SK-N-SH treated with all-trans-retinoic acid at 6 μM for 48 hours (cell line): ENCODE measurements at regions not wholly inside any gene's neighbourhood (a gene's known extent, or its start where the extent isn't known, plus 50 kb on each side); places are given as distances from the start of the nearest gene placed in this dataset.

Experiments
- ATAC-seq: fragments of 200-7000 bp; cut with Tn5 transposase; 3 replicates; pipeline ENCODE4 v1.9.1; 2020; ENCODE audit warnings: mild to moderate bottlenecking, moderate library complexity
- BACH2 ChIP-seq: fragments of 250-450 bp; sonication (Bioruptor Pico); IDR thresholded peaks from 2 replicates; pipeline ENCODE4 v1.9.0; 2021; ENCODE audit warnings: mild to moderate bottlenecking, borderline replicate concordance
- ESRRG ChIP-seq: fragments of 250-450 bp; sonication (Bioruptor Pico); IDR thresholded peaks from 2 replicates; pipeline ENCODE4 v1.6.1; 2021; ENCODE audit warnings: mild to moderate bottlenecking
- GLIS3 ChIP-seq: fragments of 250-450 bp; sonication (Bioruptor Pico); IDR thresholded peaks from 2 replicates; pipeline ENCODE4 v1.5.0; 2020; ENCODE audit warnings: mild to moderate bottlenecking, moderate library complexity
- OSR1 ChIP-seq: fragments of 250-450 bp; sonication (Bioruptor Pico); IDR thresholded peaks from 2 replicates; pipeline ENCODE4 v1.8.0; 2022; ENCODE audit warnings: moderate library complexity, mild to moderate bottlenecking, inconsistent platforms
- PPARA ChIP-seq: fragments of 250-450 bp; sonication (Bioruptor Pico); IDR thresholded peaks from 2 replicates; pipeline ENCODE4 v1.5.0; 2020; ENCODE audit warnings: mild to moderate bottlenecking, borderline replicate concordance
- RARB ChIP-seq: fragments of 250-450 bp; sonication (Bioruptor Pico); IDR thresholded peaks from 2 replicates; pipeline ENCODE4 v1.8.0; 2021; ENCODE audit warnings: mild to moderate bottlenecking, moderate library complexity
- TCF4 ChIP-seq: fragments of 250-450 bp; sonication (Bioruptor Pico); IDR thresholded peaks from 2 replicates; pipeline ENCODE4 v1.8.0; 2021; ENCODE audit warnings: mild to moderate bottlenecking, moderate library complexity, borderline replicate concordance
- TOX ChIP-seq: fragments of 250-450 bp; sonication (Bioruptor Pico); IDR thresholded peaks from 2 replicates; pipeline ENCODE4 v1.8.0; 2021; ENCODE audit warnings: mild to moderate bottlenecking, moderate library complexity, borderline replicate concordance
- ZC3H10 ChIP-seq: fragments of 250-450 bp; sonication (Bioruptor Pico); IDR thresholded peaks from 2 replicates; pipeline ENCODE4 v1.5.1; 2021; ENCODE audit warnings: mild to moderate bottlenecking, moderate library complexity
- ZFP30 ChIP-seq: fragments of 450-650 bp; formaldehyde crosslinking; IDR thresholded peaks from 2 replicates; pipeline ENCODE4 v1.5.0; 2022; ENCODE audit warnings: mild to moderate bottlenecking, moderate library complexity
- ZNF565 ChIP-seq: fragments of 450-650 bp; formaldehyde crosslinking; conservative IDR thresholded peaks from 2 replicates; pipeline ENCODE4 v1.5.0; 2020; ENCODE audit warnings: low read depth, mild to moderate bottlenecking, moderate library complexity
- ZNF70 ChIP-seq: fragments of 450-650 bp; formaldehyde crosslinking; IDR thresholded peaks from 2 replicates; pipeline ENCODE4 v1.5.0; 2020; ENCODE audit warnings: mild to moderate bottlenecking, moderate library complexity
- TF ChIP-seq, protein P1 (sequence below): fragments of 250-450 bp; sonication (Bioruptor Pico); IDR thresholded peaks from 2 replicates; pipeline ENCODE4 v1.5.0; 2020; ENCODE audit warnings: mild to moderate bottlenecking, moderate library complexity
- TF ChIP-seq, protein P2 (sequence below): fragments of 250-450 bp; sonication (Bioruptor Pico); IDR thresholded peaks from 2 replicates; pipeline ENCODE4 v1.5.1; 2021; ENCODE audit warnings: mild to moderate bottlenecking, moderate library complexity
- TF ChIP-seq, protein P3 (sequence below): fragments of 250-450 bp; sonication (Bioruptor Pico); IDR thresholded peaks from 2 replicates; pipeline ENCODE4 v1.8.0; 2021; ENCODE audit warnings: low read depth, mild to moderate bottlenecking, moderate library complexity, borderline replicate concordance
- TF ChIP-seq, protein P4 (sequence below): fragments of 250-450 bp; sonication (Bioruptor Pico); IDR thresholded peaks from 2 replicates; pipeline ENCODE4 v1.5.1; 2020; ENCODE audit warnings: low read depth, mild to moderate bottlenecking, moderate library complexity

DNA sequence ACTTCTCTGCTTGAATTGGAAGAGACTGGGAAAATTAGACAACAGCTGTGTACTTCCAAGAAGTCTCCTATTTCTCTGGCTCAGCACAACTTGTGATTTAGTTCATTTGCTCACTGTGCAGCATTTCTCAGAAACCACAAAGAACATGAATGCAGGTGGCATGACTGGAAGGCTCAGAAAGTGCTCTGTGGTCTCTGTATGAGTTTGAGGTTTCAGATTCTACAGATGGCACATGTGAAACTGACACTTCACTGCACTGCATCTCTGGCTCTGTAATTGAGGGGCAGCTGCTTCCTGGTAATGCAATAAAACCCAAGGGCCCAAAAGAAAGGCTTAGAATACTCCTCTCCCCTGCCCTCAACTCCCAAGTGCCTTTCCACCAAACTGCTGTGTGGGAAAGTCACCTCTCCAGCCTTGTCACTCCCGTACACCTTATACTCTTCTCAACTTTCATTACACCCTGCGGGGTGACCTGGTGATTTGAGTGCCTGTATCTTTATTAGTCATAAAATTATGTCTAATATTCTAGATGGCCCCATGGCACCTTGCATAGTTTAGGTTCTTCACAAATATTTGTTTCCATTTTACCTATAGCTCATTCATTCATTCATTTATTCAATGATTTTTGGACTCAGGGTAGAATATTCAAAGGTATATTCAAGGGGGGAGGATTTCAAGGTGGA lies 82.5 kb downstream of the ESM1 start:
- TF ChIP-seq ZNF565: no peak
- TF ChIP-seq ZFP30 (CRISPR knock-in tag): no peak
- TF ChIP-seq, protein P1, sequence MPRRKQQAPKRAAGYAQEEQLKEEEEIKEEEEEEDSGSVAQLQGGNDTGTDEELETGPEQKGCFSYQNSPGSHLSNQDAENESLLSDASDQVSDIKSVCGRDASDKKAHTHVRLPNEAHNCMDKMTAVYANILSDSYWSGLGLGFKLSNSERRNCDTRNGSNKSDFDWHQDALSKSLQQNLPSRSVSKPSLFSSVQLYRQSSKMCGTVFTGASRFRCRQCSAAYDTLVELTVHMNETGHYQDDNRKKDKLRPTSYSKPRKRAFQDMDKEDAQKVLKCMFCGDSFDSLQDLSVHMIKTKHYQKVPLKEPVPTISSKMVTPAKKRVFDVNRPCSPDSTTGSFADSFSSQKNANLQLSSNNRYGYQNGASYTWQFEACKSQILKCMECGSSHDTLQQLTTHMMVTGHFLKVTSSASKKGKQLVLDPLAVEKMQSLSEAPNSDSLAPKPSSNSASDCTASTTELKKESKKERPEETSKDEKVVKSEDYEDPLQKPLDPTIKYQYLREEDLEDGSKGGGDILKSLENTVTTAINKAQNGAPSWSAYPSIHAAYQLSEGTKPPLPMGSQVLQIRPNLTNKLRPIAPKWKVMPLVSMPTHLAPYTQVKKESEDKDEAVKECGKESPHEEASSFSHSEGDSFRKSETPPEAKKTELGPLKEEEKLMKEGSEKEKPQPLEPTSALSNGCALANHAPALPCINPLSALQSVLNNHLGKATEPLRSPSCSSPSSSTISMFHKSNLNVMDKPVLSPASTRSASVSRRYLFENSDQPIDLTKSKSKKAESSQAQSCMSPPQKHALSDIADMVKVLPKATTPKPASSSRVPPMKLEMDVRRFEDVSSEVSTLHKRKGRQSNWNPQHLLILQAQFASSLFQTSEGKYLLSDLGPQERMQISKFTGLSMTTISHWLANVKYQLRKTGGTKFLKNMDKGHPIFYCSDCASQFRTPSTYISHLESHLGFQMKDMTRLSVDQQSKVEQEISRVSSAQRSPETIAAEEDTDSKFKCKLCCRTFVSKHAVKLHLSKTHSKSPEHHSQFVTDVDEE (CRISPR knock-in tag): no peak
- no peak for TF ChIP-seq ZC3H10 (CRISPR knock-in tag)
- no peak for TF ChIP-seq GLIS3 (CRISPR knock-in tag)
- TF ChIP-seq, protein P2, sequence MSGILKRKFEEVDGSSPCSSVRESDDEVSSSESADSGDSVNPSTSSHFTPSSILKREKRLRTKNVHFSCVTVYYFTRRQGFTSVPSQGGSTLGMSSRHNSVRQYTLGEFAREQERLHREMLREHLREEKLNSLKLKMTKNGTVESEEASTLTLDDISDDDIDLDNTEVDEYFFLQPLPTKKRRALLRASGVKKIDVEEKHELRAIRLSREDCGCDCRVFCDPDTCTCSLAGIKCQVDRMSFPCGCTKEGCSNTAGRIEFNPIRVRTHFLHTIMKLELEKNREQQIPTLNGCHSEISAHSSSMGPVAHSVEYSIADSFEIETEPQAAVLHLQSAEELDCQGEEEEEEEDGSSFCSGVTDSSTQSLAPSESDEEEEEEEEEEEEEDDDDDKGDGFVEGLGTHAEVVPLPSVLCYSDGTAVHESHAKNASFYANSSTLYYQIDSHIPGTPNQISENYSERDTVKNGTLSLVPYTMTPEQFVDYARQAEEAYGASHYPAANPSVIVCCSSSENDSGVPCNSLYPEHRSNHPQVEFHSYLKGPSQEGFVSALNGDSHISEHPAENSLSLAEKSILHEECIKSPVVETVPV (CRISPR knock-in tag): no peak
- ATAC-seq: no peak

DNA sequence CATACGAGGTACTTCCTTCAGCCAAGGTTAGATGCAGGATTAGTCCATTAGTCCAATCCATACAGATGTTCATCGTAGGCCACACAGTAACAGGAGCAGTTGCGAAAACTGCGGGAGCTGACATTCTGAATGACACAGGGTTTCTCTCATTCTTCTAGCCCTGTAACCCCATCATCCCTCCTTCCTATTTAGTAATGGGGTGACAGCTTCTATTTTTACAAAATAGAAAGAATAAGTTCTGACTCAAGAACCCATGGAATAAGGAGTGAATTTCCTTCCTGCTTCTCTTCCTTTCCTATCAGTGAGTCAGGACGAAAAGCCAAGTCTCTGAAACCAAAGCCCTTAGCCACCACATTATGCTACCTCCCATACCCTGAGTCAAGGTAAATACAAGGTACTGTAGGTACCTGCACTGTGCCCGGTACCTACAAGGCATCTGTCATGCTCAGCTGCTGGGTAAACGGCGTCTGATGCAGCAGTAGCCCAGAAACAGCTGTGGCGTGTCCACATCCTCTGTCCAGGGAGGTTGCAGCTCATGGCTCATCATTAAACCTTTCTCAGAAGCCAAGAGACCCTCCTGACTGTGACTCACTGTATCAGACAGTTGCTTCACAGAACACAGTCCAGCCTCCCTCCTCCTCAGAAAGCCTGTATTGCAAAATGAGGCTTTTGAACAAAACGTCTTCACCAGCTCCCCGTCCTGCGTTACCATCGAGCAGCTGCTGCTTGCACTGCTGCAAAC lies 84.2 kb downstream of the ESM1 start:
- no peak; the same call in 2 of the 3 replicates for ATAC-seq
- TF ChIP-seq TOX (no peak), GLIS3 (CRISPR knock-in tag) (no peak), BACH2 (CRISPR knock-in tag) (no peak)
- TF ChIP-seq, protein P1 (CRISPR knock-in tag): no peak

DNA sequence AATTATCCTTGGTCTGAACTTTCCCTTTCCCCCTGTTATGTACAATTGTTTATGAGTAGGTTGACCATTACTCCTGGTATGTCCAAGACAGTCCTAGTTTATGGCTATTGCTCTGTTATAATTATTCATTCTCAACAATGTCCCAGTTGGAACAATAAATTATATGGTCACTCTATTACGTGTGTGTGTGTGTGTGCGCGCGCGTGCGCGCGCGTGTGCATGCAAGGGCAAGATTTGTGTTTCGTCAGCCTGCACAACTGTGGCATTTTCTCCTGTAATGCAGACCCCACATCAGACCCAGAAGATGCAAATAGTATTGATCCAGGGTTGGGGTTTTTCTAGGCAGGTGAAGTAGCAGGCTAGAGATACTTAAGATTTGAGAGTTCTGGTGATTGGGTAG lies 88.4 kb downstream of the ESM1 start:
- no peak for ATAC-seq
- TF ChIP-seq ZNF565 (no peak), ZFP30 (CRISPR knock-in tag) (no peak), ESRRG (CRISPR knock-in tag) (no peak), OSR1 (CRISPR knock-in tag) (no peak), ZNF70 (no peak), BACH2 (CRISPR knock-in tag) (no peak), PPARA (CRISPR knock-in tag) (no peak), RARB (no peak), TCF4 (CRISPR knock-in tag) (no peak)
- TF ChIP-seq, protein P1 (CRISPR knock-in tag): no peak
- TF ChIP-seq, protein P3, sequence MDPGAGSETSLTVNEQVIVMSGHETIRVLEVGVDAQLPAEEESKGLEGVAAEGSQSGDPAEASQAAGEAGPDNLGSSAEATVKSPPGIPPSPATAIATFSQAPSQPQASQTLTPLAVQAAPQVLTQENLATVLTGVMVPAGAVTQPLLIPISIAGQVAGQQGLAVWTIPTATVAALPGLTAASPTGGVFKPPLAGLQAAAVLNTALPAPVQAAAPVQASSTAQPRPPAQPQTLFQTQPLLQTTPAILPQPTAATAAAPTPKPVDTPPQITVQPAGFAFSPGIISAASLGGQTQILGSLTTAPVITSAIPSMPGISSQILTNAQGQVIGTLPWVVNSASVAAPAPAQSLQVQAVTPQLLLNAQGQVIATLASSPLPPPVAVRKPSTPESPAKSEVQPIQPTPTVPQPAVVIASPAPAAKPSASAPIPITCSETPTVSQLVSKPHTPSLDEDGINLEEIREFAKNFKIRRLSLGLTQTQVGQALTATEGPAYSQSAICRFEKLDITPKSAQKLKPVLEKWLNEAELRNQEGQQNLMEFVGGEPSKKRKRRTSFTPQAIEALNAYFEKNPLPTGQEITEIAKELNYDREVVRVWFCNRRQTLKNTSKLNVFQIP (CRISPR knock-in tag): no peak
- TF ChIP-seq, protein P2 (CRISPR knock-in tag): no peak
- TF ChIP-seq, protein P4, sequence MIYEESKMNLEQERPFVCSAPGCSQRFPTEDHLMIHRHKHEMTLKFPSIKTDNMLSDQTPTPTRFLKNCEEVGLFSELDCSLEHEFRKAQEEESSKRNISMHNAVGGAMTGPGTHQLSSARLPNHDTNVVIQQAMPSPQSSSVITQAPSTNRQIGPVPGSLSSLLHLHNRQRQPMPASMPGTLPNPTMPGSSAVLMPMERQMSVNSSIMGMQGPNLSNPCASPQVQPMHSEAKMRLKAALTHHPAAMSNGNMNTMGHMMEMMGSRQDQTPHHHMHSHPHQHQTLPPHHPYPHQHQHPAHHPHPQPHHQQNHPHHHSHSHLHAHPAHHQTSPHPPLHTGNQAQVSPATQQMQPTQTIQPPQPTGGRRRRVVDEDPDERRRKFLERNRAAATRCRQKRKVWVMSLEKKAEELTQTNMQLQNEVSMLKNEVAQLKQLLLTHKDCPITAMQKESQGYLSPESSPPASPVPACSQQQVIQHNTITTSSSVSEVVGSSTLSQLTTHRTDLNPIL (CRISPR knock-in tag): no peak
